Gastroesophageal sphincter (tissue), 4 donors: ENCODE measurements at regions not wholly inside any gene's neighbourhood (a gene's known extent, or its start where the extent isn't known, plus 50 kb on each side); places are given as distances from the start of the nearest gene placed in this dataset.

Experiments
- ATAC-seq: fragments of 150-250 bp; one replicate; pipeline ENCODE4 v1.9.1; 2016; ENCODE audit warnings: mild to moderate bottlenecking, moderate library complexity
- H3K27ac ChIP-seq, 4 donors: fragments of 200-600 bp; sonication (generic) in 3 of 4; 1 replicate in 3 of 4; 2 replicates in 1 of 4; pipeline ENCODE4 v1.5.1; 2016 to 2019
- H3K27me3 ChIP-seq: fragments of 200-600 bp; sonication (generic); one replicate; pipeline ENCODE4 v1.5.1; 2019
- H3K36me3 ChIP-seq, 2 donors: fragments of 200-600 bp; sonication (generic); one replicate each; pipeline ENCODE4 v1.5.1; 2019; ENCODE audit warnings: control low read depth in 1 of 2
- H3K4me1 ChIP-seq, 3 donors: fragments of 200-600 bp; sonication (generic); 1 replicate in 2 of 3; 2 replicates in 1 of 3; pipeline ENCODE4 v1.5.1; 2016 to 2019; ENCODE audit warnings: control low read depth in 2 of 3
- H3K4me3 ChIP-seq, 2 donors: fragments of 200-600 bp; sonication (generic); one replicate each; pipeline ENCODE4 v1.5.1; 2019; ENCODE audit warnings: mild to moderate bottlenecking in 1 of 2, moderate library complexity in 1 of 2
- H3K9me3 ChIP-seq, 3 donors: fragments of 200-600 bp; sonication (generic); one replicate each; pipeline ENCODE4 v1.5.1; 2017 to 2019; ENCODE audit warnings: control low read depth in 2 of 3
- EP300 ChIP-seq: sonication (generic); formaldehyde crosslinking; IDR thresholded peaks from one replicate; pipeline ENCODE4 v1.6.1; 2017; ENCODE audit warnings: antibody characterized with exemption, mild to moderate bottlenecking
- POLR2A ChIP-seq, 2 donors: fragments of 450-650 bp; IDR thresholded peaks; one replicate each; pipeline ENCODE4 v1.6.1; 2017; ENCODE audit warnings: antibody characterized with exemption in 2 of 2, mild to moderate bottlenecking in 2 of 2, moderate library complexity in 1 of 2
- POLR2AphosphoS5 ChIP-seq: sonication (generic); formaldehyde crosslinking; IDR thresholded peaks from one replicate; pipeline ENCODE4 v1.6.1; 2017; ENCODE audit warnings: antibody characterized with exemption
- WGBS, 2 donors: methylation state at CpG; one replicate each; pipeline ENCODE4 v1.1.5; 2018; ENCODE audit warnings: low coverage in 1 of 2; 5-methylcytosine and 5-hydroxymethylcytosine counted together
- TF ChIP-seq, protein P1 (sequence below), 4 experiments: fragments of 200-600 bp in 2 of 4; fragments of 450-650 bp in 2 of 4; sonication (generic) in 1 of 4; IDR thresholded peaks; one replicate each; pipeline ENCODE4 v1.5.1; 2017 to 2019; ENCODE audit warnings: antibody characterized with exemption in 4 of 4, mild to moderate bottlenecking in 2 of 4, moderate library complexity in 2 of 4

DNA sequence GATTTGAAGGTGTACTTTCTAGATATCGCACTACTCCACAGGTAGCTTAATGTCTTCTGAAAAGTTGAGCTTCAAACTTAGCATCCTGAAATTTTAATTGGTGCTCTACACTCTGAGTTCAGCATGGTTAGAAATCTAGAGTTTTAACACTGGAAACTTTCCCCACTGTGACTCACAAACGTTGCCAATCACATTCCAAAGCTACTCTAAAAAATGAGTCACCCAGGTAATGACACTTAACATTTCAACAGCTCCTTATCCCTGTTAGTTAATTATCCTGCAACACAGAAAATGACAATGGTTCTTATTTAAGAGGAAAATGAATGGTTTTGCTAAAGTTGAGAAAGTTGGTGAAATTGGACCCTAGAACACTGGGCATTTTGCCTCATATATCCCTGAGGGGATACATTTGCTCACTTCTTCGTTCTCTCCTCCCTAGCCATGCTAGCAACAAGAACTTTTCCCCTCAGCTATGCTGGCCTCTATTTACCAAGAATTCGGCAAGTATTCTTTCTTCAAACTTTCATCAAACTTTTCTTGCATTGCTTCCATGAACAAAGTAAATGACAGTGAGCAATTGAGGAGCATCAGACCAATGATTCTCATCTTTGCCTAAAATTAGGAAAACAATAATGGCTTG is 1024.1 kb upstream of the KLHL29 start:
- Histone ChIP-seq H3K9me3 (no peaks in the 10 kb centered on the region), H3K4me3 (no peak overlapping the region), H3K27me3 (no peaks in the 10 kb centered on the region), H3K36me3 (no peaks in the 10 kb centered on the region), H3K27ac (no peak overlapping the region), H3K4me1 (no peaks in the 10 kb centered on the region)
- ATAC-seq: no peak
- 69 to 70% methylated on average over 4 of the region's 4 CpGs for WGBS, 2 donors
- TF ChIP-seq POLR2A (IDR thresholded peaks at IDR 0.05) (no peak), POLR2AphosphoS5 (no peak)

GRCh38 chr2:22361571-22361970 is 1023.4 kb upstream of the KLHL29 start:
- ATAC-seq: no peak
- WGBS, 2 donors: 89 to 90% methylated on average over 2 of the region's 2 CpGs
- no peak for TF ChIP-seq POLR2AphosphoS5
- TF ChIP-seq, protein P1, sequence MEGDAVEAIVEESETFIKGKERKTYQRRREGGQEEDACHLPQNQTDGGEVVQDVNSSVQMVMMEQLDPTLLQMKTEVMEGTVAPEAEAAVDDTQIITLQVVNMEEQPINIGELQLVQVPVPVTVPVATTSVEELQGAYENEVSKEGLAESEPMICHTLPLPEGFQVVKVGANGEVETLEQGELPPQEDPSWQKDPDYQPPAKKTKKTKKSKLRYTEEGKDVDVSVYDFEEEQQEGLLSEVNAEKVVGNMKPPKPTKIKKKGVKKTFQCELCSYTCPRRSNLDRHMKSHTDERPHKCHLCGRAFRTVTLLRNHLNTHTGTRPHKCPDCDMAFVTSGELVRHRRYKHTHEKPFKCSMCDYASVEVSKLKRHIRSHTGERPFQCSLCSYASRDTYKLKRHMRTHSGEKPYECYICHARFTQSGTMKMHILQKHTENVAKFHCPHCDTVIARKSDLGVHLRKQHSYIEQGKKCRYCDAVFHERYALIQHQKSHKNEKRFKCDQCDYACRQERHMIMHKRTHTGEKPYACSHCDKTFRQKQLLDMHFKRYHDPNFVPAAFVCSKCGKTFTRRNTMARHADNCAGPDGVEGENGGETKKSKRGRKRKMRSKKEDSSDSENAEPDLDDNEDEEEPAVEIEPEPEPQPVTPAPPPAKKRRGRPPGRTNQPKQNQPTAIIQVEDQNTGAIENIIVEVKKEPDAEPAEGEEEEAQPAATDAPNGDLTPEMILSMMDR (IDR thresholded peaks at IDR 0.05): no peak
- H3K36me3 ChIP-seq: no peaks in the 10 kb centered on the region
- H3K27ac ChIP-seq: no peak overlapping the region
- H3K9me3 ChIP-seq: no peaks in the 10 kb centered on the region
- H3K4me3 ChIP-seq: no peak overlapping the region
- H3K27me3 ChIP-seq: no peaks in the 10 kb centered on the region
- no peaks in the 10 kb centered on the region for H3K4me1 ChIP-seq

DNA sequence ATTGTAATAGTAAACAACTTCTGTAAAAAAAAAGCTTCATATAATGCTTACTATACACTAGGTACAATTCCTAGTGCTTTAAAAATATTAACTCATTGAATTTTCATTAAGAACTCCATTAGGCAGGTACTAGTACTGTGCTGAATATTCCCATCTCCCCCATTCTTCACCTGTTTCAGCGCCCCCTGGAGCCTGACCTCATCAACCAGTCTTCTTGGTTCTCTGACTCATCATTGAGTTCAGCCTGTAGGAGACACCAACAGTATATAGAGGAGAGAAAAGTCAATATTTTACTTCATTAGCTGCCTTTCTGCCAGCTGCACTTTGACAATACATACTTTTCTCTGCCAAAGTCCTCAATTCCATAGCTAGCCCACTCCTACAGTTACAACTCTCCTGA is 1009.9 kb upstream of the KLHL29 start:
- TF ChIP-seq, protein P1 (IDR thresholded peaks at IDR 0.05): no peak
- TF ChIP-seq EP300 (no peak), POLR2A (IDR thresholded peaks at IDR 0.05) (no peak), POLR2AphosphoS5 (no peak)
- no peaks in the 10 kb centered on the region for H3K36me3 ChIP-seq
- H3K9me3 ChIP-seq: no peaks in the 10 kb centered on the region
- H3K27ac ChIP-seq: no peak overlapping the region
- H3K4me3 ChIP-seq: no peak overlapping the region
- H3K27me3 ChIP-seq: no peaks in the 10 kb centered on the region
- 11 to 20% methylated on average over 1 of the region's 1 CpG for WGBS, 2 donors
- ATAC-seq: no peak
- no peaks in the 10 kb centered on the region for H3K4me1 ChIP-seq

GRCh38 chr2:22377268-22377667 is 1007.7 kb upstream of the KLHL29 start:
- Histone ChIP-seq H3K4me3 (no peak overlapping the region), H3K4me1 (no peaks in the 10 kb centered on the region), H3K27me3 (no peaks in the 10 kb centered on the region), H3K9me3 (no peaks in the 10 kb centered on the region), H3K27ac (no peak overlapping the region), H3K36me3 (no peaks in the 10 kb centered on the region)
- ATAC-seq: no peak
- WGBS, 2 donors: 10 to 33% methylated on average over 4 to 5 of the region's 6 CpGs
- TF ChIP-seq POLR2AphosphoS5 (no peak), POLR2A (IDR thresholded peaks at IDR 0.05) (no peak), EP300 (no peak)
- TF ChIP-seq, protein P1 (IDR thresholded peaks at IDR 0.05): no peak

DNA sequence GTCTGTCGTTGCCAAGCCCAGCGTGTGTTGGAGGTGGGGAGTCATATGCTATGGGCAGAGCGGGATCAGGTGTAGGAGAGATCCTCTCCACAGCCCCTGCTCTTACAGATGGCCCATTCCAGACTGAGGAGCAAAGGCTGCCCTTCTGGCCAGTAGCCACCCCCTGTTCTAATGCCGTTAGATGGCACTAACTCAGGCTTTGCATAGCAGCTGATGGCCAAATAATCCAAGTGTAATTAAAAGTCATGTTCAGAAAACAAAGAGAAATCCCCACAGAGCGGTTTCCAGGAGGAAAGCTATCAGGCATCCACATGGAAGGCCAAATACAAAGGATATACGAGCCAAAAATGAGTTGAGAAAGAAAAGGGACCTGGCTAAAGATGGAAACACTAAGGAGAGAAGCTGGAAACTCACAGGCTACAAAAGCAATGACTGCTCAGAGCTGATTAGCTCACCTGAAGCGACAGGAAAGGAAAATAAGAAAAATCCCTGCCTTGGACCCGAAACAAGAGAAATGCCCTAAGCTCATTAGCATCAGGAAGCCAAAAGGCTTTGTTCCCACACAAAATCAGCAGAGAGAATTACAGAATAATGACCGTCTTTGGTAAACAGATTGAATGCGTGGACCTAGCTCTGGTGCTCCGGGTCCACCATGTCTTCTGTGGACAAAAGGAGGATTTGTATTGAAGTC is 1002.4 kb upstream of the KLHL29 start:
- no peak for ATAC-seq
- TF ChIP-seq POLR2AphosphoS5 (no peak), POLR2A (IDR thresholded peaks at IDR 0.05) (no peak)
- TF ChIP-seq, protein P1 (IDR thresholded peaks at IDR 0.05): no peak
- Histone ChIP-seq H3K36me3 (no peaks in the 10 kb centered on the region), H3K27ac (no peak overlapping the region), H3K4me3 (no peak overlapping the region), H3K4me1 (no peaks in the 10 kb centered on the region), H3K9me3 (no peaks in the 10 kb centered on the region), H3K27me3 (no peaks in the 10 kb centered on the region)
- WGBS, 2 donors: 77 to 80% methylated on average over 1 to 11 of the region's 11 CpGs
